ENCODE measurements at regions not wholly inside any gene's neighbourhood (a gene's known extent, or its start where the extent isn't known, plus 50 kb on each side); places are given as distances from the start of the nearest gene placed in this dataset.
"Not testable (repeated sequence)": the region's sequence is repeated elsewhere in the genome, so short reads cannot be mapped to it uniquely, and the experiment has no call there.

- H3K4me1 ChIP-seq (ENCODE audit: control insufficient read depth, insufficient read depth, low read length) = no peaks in the 10 kb centered on the region
- H3K27me3 ChIP-seq (ENCODE audit: control insufficient read depth, insufficient read depth, low read length) = no peaks in the 10 kb centered on the region
- no peak for TF ChIP-seq CTCF (IDR thresholded peaks at IDR 0.05)
- ATAC-seq (no peak), DNase-seq (no peak)
- H3K4me3 ChIP-seq (ENCODE audit: low read length) = no peak overlapping the region
- H3K9me3 ChIP-seq (ENCODE audit: control insufficient read depth, insufficient read depth, low read length) = no peaks in the 10 kb centered on the region
- no peaks in the 10 kb centered on the region for H3K36me3 Mint-ChIP-seq
- H3K27ac ChIP-seq (ENCODE audit: low read length) = no peak overlapping the region
- 87% methylated on average over 4 of the region's 4 CpGs for WGBS (ENCODE audit: insufficient coverage)
- H3K4me1 Mint-ChIP-seq = no peaks in the 10 kb centered on the region
- peaks cover 2% of the 10 kb centered on the region in 2 donors for H3K9me3 Mint-ChIP-seq
- intact Hi-C loops (cut with micrococcal nuclease) = no loop called here
- H3K4me3 Mint-ChIP-seq = no peak overlapping the region
- no peaks in the 10 kb centered on the region for H3K36me3 ChIP-seq (ENCODE audit: control insufficient read depth, insufficient read depth, low read length)
- no peak overlapping the region for H3K27ac Mint-ChIP-seq
- H3K27me3 Mint-ChIP-seq (ENCODE audit: low read depth in 2 of 2) = no peaks in the 10 kb centered on the region
Measured at GRCh38 chr5:106076655-106077054, 1594.1 kb downstream of the EFNA5 start.

DNA sequence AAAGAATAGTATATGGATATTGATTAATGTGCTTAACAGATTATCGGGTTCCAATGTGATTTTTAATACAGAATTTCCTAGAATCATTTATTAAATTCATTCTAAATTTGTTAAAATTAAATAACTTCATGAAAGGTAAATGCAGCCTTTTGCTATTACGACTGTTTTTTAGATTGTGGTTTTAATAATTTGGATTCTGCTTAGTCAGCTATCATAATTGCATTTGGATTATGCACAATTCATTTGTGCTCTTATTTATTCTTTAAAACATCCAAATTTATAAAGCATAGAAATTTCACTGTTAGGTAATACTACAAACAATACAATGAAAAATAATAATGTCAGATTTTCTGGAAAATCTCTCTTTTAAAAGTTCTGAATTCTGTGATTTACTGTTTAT lies 1598.5 kb downstream of the EFNA5 start:
- Histone ChIP-seq H3K27me3 (ENCODE audit: control insufficient read depth, insufficient read depth, low read length) (no peaks in the 10 kb centered on the region), H3K9me3 (ENCODE audit: control insufficient read depth, insufficient read depth, low read length) (no peaks in the 10 kb centered on the region), H3K4me3 (ENCODE audit: low read length) (no peak overlapping the region), H3K4me1 (ENCODE audit: control insufficient read depth, insufficient read depth, low read length) (no peaks in the 10 kb centered on the region), H3K36me3 (ENCODE audit: control insufficient read depth, insufficient read depth, low read length) (no peaks in the 10 kb centered on the region), H3K27ac (ENCODE audit: low read length) (no peak overlapping the region)
- intact Hi-C loops (cut with micrococcal nuclease) = no loop called here
- Mint-ChIP-seq H3K27ac (no peak overlapping the region), H3K4me3 (no peak overlapping the region), H3K36me3 (no peaks in the 10 kb centered on the region), H3K9me3 (peaks cover 3 to 7% of the 10 kb centered on the region in 2 donors), H3K27me3 (ENCODE audit: low read depth in 2 of 2) (no peaks in the 10 kb centered on the region), H3K4me1 (no peaks in the 10 kb centered on the region)
- no peak for TF ChIP-seq CTCF (IDR thresholded peaks at IDR 0.05)
- ATAC-seq = no peak
- DNase-seq = no peak
- no CpG with 5 or more reads among the region's 2 CpGs for WGBS (ENCODE audit: insufficient coverage)

DNA sequence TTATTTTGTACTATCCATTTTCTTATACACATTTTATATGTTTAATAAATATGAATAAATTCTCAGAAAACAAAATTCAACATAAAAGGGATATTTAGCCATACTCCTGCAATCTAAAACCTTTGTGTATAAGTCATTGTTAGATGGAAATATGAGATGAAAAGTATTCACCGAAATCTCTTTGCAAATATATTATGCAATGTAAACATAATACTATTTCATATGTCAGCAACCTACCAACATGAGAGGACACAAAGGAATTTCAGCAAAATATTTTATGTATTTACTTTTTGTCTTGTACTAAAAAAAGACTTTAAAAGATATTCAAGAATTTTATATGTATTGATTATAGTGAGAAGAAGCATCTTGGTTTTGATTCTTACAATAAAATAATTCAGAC lies 1623.4 kb downstream of the EFNA5 start:
- ATAC-seq (no peak), DNase-seq (no peak)
- H3K27ac Mint-ChIP-seq = no peak overlapping the region
- H3K9me3 Mint-ChIP-seq = peaks cover 6 to 8% of the 10 kb centered on the region in 2 donors
- H3K27me3 Mint-ChIP-seq (ENCODE audit: low read depth in 2 of 2) = no peaks in the 10 kb centered on the region
- no peaks in the 10 kb centered on the region for H3K4me1 Mint-ChIP-seq
- no peak for TF ChIP-seq CTCF (IDR thresholded peaks at IDR 0.05)
- Histone ChIP-seq H3K4me1 (ENCODE audit: control insufficient read depth, insufficient read depth, low read length) (no peaks in the 10 kb centered on the region), H3K36me3 (ENCODE audit: control insufficient read depth, insufficient read depth, low read length) (no peaks in the 10 kb centered on the region), H3K4me3 (ENCODE audit: low read length) (no peak overlapping the region), H3K9me3 (ENCODE audit: control insufficient read depth, insufficient read depth, low read length) (no peaks in the 10 kb centered on the region), H3K27ac (ENCODE audit: low read length) (no peak overlapping the region), H3K27me3 (ENCODE audit: control insufficient read depth, insufficient read depth, low read length) (no peaks in the 10 kb centered on the region)
- intact Hi-C loops (cut with micrococcal nuclease) = no loop called here
- no peak overlapping the region for H3K4me3 Mint-ChIP-seq
- WGBS (ENCODE audit: insufficient coverage) = no CpG with 5 or more reads among the region's 1 CpG
- H3K36me3 Mint-ChIP-seq = no peaks in the 10 kb centered on the region

DNA sequence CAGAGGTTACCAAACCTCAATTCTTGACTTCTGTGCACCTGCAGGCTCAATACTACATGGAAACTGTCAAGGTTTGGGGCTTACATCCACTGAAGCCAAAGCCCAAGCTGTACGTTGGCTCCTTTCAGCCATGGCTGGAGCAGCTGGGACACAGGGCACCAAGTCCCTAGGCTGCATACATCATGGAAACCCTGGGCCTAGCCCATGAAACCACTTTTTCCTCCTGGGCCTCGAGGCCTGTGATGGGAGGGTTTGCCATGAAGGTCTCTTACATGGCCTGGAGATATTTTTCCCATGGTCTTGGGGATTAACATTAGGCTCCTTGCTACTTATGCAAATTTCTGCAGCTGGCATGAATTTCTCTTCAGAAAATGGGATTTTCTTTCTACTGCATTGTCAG lies 1638.7 kb downstream of the EFNA5 start:
- DNase-seq; H3K27me3 ChIP-seq (ENCODE audit: control insufficient read depth, insufficient read depth, low read length); intact Hi-C loops (cut with micrococcal nuclease); ATAC-seq; H3K4me1 ChIP-seq (ENCODE audit: control insufficient read depth, insufficient read depth, low read length); H3K9me3 ChIP-seq (ENCODE audit: control insufficient read depth, insufficient read depth, low read length); H3K4me3 Mint-ChIP-seq; H3K36me3 ChIP-seq (ENCODE audit: control insufficient read depth, insufficient read depth, low read length); H3K4me3 ChIP-seq (ENCODE audit: low read length); H3K27ac ChIP-seq (ENCODE audit: low read length); H3K4me1 Mint-ChIP-seq; H3K27ac Mint-ChIP-seq; H3K27me3 Mint-ChIP-seq (ENCODE audit: low read depth in 2 of 2): not testable (repeated sequence)
- peaks cover 16 to 23% of the 10 kb centered on the region in 2 donors for H3K9me3 Mint-ChIP-seq
- 51% methylated on average over 2 of the region's 2 CpGs for WGBS (ENCODE audit: insufficient coverage)
- peaks cover 11% of the 10 kb centered on the region for H3K36me3 Mint-ChIP-seq

All from natural killer cell (primary cell).